GM19240 (cell line): ENCODE measurements at regions not wholly inside any gene's neighbourhood (a gene's known extent, or its start where the extent isn't known, plus 50 kb on each side); places are given as distances from the start of the nearest gene placed in this dataset.

Experiments used
- DNase-seq: peaks from one replicate; pipeline ENCODE4 v3.0.0; 2011; ENCODE audit warnings: low spot score; ENCODE audit not compliant: insufficient read length

DNA sequence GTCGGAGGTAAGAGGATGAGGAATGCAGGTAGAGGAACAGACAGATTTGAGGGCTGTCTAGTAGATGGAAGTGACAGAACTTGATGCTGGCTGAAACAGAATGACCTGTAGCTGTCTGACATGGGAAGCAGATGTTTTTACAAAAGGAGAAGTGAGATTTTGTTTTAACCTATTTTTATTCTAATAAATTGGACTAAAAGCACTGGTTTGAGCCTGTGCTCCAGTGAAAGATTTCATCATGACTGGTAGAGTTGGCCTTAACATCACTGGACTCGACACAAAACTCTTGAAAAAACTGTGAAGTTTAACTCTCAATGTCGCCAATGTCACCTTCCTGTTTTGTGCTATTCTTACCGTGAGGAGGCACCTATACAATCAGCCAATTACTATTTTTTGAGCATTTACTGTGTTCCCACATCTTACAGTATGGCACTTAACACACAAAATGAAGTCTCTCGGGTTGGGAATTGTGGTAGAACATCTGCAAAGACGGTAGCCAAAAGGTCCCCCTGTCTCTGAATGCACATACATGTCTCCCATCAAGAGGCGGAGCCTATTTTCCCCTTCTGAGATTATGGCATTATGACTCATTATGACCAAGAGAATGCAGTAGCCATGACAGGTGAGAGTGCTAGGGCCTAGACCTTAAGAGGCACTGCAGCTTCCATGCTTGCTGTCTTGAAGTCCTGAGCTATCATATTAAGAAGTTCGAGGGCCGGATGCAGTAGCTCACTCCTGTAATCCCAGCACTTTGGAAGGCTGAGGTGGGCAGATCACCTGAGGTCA, 93.2 kb downstream of the FOXF2 start:
- DNase-seq: peak; percentile 31

DNA sequence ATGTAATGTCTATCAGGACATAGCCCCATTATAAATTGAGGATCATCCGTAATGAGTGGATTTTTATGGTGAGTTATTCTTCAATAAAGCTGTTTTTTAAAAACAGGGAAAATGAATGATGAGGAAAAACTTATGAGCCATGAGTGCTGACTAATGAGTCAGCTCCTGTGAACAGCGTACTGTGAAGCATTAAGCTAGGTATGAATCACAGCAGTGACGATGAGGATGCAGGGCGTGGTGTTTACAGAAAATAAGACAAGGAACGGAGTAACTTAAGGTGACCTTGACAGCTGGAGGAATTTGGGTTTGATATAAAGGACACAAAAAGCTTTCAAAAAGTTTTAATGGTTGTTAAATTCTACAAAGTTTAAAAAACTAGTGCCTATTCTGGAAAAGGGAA, 96.3 kb downstream of the FOXF2 start:
- DNase-seq: no peak

DNA sequence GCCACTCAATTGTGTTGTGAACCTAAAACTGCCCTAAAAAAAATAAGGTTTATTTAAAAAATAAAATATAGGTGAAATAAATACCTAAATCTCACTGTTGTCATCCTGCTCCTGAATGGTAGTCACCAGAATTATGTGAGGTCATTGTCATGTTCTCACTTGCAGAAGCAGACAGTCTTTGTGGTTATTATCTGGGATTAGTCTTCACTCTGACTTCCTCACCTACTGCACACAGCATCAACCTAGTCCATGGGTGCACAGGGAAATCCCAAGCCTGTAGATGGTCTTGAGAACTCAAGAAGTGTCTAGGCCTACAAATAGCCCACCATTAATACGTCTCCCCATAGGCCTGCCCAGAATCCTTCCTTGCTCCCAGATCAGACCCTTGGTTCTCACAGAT, 97.0 kb downstream of the FOXF2 start:
- DNase-seq: no peak

DNA sequence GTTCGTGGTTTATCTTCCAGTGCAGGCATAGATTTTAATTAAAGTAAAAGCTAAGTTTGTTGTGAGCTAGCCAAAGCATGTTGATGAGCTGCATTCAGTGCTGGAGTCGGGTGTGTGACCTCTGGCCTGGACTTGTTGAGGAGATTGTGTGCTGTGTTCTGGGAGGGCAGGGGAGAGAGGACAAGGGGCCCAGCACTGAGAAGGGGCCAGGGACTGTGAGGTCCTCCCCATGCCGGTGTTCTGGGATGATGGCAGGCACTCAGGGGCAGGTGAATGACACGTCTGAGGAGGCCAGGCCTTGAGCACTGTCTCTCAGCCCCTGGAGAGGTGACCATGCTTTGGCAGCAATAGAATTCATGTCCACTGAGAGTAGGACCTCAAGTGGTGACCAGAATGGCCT, 97.9 kb downstream of the FOXF2 start:
- DNase-seq: no peak

DNA sequence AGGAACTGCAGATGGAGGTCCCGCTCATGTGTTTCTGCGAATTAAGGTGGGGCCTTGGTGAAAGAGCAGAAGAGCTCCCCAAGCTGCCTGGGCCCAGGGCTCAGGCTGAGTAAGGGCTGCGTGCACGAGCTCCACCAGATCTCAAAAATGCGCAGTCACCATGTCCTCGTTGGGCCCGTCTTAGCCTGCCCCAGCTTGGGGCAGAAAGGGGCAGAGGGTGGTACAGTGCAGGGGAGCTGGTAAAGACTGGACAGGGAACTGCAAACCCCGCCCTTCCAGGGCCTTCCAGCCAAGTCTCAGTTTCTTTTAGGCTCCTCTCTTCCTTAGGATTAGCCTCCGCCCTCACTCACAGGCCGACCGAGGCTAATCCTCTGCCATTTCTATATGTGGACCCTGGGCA, 101.6 kb downstream of the FOXF2 start:
- DNase-seq: no peak

DNA sequence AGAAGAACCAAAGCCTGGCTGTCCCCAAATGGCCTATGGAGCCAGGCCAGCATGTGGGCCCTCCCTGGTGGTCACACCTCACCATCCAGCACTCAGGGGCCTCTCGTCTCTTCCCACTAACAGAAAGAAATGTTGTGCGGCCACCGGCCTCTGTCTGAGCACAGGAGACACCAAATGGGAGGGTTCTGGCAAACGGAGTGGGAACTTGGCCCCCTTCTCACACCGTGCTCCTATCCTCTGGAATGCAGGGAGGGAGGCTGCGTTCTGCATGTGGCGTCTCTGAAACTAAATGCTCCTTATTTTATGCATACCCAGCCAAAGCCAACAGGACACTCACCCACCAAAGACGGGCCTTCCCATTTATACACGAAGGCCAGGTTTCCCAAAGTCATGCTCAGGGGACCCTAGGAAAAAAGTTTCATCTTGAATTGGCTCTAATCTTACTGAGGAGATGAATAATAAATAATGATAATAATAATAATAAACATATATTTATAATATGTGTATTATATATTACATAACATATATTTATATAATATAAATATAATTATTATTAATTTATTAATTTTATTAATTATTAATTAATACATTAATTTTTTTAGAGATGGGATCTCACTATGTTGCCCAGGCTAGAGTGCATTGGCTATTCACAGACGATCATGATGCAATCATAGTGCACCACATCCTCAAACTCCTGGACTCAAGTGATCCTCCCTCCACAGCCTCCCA, 102.4 kb downstream of the FOXF2 start:
- DNase-seq: no peak

DNA sequence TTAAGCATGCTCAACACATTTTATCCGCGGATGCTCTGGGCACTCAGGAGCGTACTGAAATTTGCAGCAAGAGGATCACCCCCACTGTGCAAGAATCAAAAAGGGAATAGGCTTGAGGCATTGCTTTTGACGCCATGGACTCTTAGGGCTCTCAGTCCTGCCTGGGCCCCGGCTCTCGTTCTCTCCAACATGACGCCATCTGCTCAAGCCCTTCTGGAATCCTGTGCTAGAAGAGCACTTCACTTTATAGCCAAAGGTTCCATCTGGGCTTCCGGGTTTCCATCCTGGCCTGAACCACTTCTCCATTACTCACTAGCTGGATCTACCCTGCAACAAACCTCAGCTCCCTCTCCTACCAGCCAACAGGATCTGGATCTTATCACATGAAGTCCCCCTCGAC, 105.3 kb downstream of the FOXF2 start:
- no peak for DNase-seq

DNA sequence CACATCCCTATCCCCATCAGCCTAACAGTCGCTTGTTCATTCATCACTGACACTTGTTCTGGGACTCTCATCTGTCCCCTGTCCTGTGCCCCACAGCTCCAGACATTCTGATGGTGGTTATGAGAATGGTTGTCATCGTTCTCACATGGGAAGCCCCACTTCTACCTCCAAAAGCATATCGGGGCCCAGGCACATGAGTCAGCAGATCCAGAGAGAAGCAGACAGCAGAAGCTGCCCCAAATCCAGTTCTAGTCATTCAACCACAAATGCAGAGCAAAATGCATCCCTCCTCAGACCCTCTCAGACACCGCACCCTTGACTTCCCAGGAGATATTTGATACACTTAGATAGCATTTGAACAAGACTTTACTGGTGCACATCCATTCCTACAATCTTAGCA, 106.0 kb downstream of the FOXF2 start:
- no peak for DNase-seq

DNA sequence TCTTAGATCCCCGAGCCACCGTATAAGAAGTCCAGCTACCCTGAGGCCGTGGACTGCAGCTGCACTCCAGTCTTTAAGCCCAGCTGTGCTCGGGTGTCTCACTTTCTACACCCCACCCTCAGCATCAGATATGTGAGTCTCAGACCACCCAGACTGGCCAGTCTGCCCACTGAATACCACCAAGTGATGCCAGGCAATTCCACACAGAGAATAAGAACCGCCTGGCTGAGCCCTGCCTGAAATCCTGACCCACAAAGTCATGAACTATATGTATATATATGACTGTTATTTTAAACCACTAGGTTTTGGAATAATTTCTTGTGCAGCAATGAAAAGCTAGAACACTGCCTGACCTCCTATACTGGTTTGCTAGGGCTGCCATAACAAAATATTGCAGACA, 106.7 kb downstream of the FOXF2 start:
- no peak for DNase-seq

DNA sequence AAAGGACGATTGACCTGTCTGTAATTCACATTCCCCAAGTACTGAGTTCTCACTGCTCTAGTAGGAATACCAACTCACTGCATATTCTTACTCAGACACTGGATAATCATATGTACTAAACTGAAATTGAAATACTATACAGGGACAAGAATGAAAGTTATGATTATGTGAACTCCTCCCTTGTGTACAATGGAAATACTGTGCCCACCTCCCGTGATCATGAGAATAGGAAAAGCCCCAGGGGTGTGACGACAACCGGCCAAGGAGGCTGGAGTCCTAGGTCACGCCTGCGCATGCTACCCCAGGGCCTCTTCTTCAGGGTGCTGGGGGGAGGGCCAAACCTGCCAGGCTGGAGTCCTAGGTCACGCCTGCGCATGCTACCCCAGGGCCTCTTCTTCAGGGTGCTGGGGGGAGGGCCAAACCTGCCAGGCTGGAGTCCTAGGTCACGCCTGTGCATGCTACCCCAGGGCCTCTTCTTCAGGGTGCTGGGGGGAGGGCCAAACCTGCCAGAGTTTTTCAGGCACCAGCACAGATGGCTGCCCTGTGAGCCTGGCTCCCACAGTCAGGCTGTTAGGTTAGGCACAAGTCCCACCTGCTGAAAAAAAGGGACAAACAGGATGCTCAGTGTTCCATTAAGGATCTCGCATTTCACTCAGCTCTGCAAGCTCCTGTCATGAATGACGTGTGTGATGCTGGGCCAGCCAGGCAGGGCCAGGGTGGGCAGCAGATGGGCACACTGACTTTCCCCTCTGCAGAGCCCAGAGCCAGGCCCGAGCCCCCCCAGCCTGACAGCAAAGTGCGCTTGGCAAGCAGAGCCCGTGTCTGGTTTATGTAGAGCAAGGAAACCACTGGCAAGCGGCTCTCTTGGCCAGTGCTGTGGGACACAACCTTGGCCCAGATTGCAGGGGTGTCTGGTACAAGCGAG, 107.7 kb downstream of the FOXF2 start:
- no peak for DNase-seq

DNA sequence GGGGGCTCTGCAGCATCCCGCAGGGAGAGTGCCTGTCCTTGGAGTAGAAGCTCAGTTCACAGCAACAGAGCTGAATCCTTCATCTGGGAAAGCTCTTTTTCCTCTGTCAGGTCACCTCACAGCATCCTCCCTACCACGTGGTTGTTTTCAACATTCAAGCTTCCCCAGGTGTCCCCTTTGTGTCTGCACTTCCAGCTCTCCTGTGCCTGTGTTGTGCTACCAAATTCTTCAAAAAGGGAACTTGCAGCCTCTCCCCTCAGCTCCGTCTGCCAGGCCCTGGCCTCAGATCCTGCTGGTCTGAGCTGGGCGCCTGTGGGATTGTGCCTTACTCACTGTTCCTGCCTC, 108.4 kb downstream of the FOXF2 start:
- no peak for DNase-seq

DNA sequence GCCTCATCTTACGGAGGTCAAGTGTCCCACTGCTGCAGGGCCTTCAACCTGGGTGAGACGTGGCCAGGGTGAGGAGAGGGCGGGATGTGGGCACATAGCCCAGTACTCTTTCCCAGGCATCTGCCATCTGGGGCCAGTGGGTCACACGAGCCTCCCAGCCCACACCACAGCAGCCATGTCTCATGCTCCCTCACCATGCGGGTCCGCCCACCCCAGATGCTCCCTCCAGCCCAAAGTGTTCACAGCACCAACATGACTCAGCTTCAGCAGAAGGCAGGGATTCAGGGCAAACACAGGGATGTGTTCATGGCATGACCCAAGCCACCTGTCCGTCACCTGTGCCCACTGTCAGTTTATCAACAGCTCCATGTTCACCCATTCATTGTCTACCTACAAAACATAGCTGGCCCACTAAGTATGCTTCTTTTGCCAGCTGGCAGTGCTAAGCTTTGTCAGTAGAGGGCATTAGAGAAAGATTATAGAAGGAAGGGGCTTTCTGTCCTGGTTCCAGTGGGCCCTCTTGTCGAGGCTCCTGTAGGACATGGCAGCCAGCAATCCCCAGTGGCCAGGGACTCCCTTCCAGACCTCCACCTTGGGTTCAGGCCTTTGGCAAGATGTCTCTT, 109.2 kb downstream of the FOXF2 start:
- no peak for DNase-seq

DNA sequence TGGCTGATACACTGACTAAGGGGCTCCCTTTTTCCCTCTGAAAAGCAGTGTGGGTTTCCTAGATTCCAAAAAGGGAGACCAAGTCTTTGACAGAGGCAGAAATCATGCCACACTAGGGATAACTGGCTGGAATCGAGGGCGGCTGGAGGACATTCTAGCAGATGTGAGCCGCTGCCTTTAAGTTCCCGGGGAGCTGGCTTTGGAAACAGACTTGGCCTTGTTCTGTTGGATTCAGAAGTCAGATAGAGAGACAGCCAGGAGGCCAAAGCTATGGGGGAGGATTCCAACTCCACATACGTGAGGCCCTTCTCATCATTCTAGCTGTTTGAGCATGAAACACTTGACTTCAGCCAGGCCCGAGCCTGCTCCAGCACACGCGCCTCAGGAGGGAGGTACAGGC, 109.9 kb upstream of the FOXC1 start:
- no peak for DNase-seq

DNA sequence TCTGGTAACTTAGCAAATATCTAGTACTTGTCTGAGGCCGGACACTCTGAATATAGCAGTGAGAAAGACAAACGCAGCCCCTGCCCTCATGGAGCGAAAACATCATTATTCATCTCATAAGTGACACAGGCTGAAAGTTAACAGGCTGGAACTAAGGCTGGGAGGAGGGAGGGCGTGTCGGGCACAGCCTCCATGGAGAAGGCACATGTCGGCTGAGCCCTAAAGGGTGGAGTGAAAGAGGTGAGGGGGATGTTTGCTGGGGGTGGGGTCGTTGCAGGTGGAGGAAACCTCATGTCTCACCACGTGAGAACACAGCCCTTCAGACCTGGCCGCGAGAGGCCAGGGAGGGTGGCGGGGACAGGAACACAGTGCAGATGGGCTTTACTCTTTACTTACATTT, 108.8 kb upstream of the FOXC1 start:
- DNase-seq: no peak

DNA sequence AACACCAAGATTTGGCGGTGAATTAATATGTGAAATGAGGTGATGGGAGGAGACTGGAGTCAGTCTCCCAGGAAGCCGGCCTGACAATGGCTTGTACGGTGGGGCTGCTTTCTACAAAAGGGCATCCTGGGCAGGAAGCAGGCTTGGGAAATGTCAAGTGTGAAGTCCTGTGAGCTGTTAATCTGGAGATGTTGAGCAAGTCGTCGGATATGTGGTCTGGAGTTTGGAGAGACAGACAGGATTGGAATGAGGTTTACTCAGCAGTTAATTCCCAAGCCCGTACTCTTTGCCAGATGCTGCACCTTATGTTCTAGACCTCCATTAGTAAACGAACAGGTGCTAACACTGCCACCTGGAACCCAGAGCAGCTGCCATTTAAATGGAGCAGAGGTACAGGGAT, 107.7 kb upstream of the FOXC1 start:
- no peak for DNase-seq

DNA sequence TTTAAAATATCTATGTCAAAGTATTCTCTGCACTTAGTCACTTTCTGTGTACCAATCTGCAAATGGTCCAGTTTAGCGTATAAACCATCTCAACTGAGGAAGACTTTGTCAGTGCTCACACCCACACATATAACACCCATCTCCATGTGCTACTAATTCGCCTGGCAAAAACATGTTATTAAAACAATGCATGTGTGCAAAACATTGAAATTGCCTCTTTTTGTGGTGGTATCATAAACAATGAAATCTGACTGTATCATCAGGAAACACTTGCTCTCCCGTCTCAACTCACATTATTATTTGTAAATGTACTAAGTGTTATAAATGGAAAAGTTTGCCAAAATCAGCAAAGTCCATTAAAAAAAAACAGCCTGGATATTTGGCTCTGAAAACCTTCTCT, 105.9 kb upstream of the FOXC1 start:
- DNase-seq: no peak

DNA sequence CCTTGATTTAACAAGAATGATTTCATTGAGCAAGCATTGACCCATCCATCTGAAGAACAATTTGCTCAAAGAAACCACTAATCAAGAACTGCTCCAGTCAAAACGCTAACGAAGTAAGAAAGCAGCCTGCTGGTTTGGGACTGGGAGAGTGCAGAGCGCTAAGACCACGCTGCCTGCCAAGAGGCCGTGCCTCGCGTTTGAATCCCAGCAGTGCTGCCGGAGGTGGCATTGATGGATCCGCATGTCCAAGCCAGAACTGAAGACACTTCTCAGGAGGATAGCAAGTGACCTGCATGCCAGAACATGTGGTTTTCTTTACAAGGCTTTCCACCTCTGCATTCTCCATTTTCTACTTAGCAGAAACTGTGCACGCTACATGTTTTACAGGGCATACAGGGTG, 105.2 kb upstream of the FOXC1 start:
- DNase-seq: no peak

DNA sequence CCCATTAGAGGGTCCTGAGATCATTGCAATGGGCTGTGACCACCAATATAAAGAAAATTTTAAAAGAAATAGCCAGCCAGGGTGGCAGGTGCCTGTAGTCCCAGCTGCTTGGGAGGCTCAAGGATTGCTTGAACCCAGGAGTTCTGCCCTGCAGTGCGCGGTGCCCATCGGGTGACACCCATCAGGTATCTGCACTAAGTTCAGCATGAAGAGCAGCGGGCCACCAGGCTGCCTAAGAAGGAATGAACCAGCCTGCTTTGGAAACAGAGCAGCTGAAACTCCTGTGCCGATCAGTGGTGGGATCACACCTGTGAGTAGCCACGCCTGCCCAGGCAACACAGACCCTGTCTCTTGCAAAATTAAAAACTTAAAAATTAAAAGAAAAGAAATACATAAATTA, 102.5 kb upstream of the FOXC1 start:
- DNase-seq: no peak

DNA sequence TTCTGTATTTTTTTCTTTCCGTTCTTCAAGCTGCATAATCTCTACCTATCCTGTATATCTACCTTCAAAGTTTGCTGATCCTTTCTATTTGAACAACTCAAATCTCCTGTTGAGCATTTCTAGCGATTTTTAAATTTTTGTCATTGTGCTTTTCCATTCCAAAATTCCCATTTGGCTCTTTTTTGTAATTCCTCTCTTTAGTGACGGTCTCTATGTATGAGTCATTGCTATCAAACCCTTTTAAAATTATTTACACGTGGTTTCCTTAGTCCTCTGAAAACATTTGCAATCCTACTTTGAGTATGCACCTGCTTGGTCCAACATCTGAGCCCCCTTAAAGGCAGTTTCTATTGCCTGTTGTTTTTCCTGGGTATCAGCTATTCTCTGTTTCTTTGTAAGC, 100.5 kb upstream of the FOXC1 start:
- DNase-seq: no peak

DNA sequence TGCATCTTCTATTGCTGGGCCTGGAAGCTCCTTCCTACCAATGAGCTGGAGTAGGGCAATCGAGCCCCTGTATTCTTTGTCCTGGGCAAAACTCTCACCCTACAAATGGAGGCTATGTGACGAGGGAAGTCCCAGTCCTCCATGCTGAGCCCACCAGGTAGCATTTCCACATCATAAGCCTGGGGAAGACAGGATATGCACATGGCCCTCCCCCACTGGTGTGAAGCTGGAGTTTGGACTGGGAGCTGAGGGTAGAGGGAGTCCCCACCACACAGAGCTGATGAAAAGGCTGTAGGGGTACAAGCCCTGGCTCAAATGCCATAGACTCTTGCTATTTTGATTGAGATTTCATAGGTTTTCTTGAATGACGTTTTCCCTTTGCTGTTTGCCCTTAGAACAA, 99.5 kb upstream of the FOXC1 start:
- no peak for DNase-seq

DNA sequence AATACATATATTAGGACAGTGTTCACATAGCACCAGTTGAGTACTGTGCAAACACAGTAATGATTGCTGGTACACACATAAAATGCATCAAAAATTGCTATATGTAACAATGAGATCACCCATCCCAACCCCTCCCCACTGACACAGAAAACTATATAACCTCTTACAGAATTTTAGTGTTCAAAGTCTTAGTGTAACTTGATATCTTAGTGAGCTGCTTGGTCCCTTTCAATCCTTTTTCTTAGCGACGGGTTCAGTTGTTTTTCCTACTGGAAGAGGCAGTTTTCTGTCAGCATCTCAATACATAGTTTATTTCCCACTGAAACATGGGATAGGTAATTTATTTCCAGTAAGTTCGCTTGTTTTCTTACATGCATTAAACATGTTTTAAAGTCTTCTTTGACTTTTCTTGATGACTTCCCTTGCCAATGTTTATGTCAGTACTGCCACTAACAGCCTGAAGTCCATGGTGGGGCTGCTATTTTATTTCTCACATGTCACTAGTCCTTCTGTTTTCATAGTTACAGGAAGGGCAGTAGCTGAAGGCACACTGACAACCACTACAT, 96.4 kb upstream of the FOXC1 start:
- no peak for DNase-seq
